B cell (primary cell): ENCODE measurements at regions not wholly inside any gene's neighbourhood (a gene's known extent, or its start where the extent isn't known, plus 50 kb on each side); places are given as distances from the start of the nearest gene placed in this dataset.

Experiments
- ATAC-seq: fragments of 200-7000 bp; cut with Tn5 transposase; one replicate; pipeline ENCODE4 v1.10.0; 2021; ENCODE audit warnings: low read depth, mild to moderate bottlenecking, moderate number of reproducible peaks, moderate library complexity
- CTCF ChIA-PET: fragments of 350-600 bp; sonication (Branson Sonifier 250); formaldehyde crosslinking; loops from one replicate; lab custom pipeline; 2021; ENCODE audit warnings: antibody characterized with exemption, inconsistent platforms; lab: Charles Lee
- POLR2A ChIA-PET: fragments of 350-600 bp; sonication (Branson Sonifier 250); formaldehyde crosslinking; loops from one replicate; lab custom pipeline; 2021; ENCODE audit warnings: antibody characterized with exemption; lab: Charles Lee
- DNase-seq: peaks from one replicate; pipeline ENCODE4 v3.0.0; 2013
- H2AFZ ChIP-seq: 2 replicates; pipeline ENCODE4 v1.6.1; 2012; ENCODE audit warnings: mild to moderate bottlenecking, low read depth, low read length; ENCODE audit not compliant: insufficient read depth, poor library complexity, severe bottlenecking
- H3K27ac ChIP-seq, 2 donors: 1 replicate in 1 of 2; 2 replicates in 1 of 2; pipeline ENCODE4 v1.5.1; 2012 to 2013; ENCODE audit warnings: low read length in 2 of 2, mild to moderate bottlenecking in 2 of 2, moderate library complexity in 1 of 2
- H3K27me3 ChIP-seq, 4 experiments: fragments of 200-600 bp in 1 of 4; sonication (generic) in 1 of 4; replicated peaks in 1 of 4; 1 replicate in 2 of 4; 2 replicates in 2 of 4; pipeline versions ENCODE4 v1.6.1 to v1.7.0; 2013 to 2016; ENCODE audit warnings: low read length in 3 of 4, mild to moderate bottlenecking in 2 of 4, mixed read lengths in 1 of 4, moderate library complexity in 1 of 4; ENCODE audit not compliant: insufficient read depth in 4 of 4, control insufficient read depth in 3 of 4; ENCODE audit errors: control extremely low read depth in 1 of 4
- H3K36me3 ChIP-seq, 2 experiments: replicated peaks in 1 of 2; 1 replicate in 1 of 2; 2 replicates in 1 of 2; pipeline versions ENCODE4 v1.6.1 to v1.7.1; 2013; ENCODE audit warnings: low read length in 1 of 2; ENCODE audit not compliant: insufficient read depth in 2 of 2, control insufficient read depth in 1 of 2; ENCODE audit errors: control extremely low read depth in 1 of 2, extremely low read depth in 1 of 2
- H3K4me1 ChIP-seq, 2 donors: fragments of 200-600 bp in 1 of 2; sonication (generic) in 1 of 2; 1 replicate in 1 of 2; 2 replicates in 1 of 2; pipeline versions ENCODE4 v1.5.1 to v1.6.1; 2013 to 2017; ENCODE audit warnings: low read length in 2 of 2; ENCODE audit not compliant: control insufficient read depth in 2 of 2, insufficient read depth in 2 of 2
- H3K4me2 ChIP-seq: replicated peaks from 2 replicates; pipeline ENCODE3; 2012; ENCODE audit warnings: mild to moderate bottlenecking, low read depth, low read length; ENCODE audit not compliant: poor library complexity, severe bottlenecking
- H3K4me3 ChIP-seq, 5 experiments: fragments of 200-600 bp in 1 of 5; sonication (generic) in 1 of 5; 1 replicate in 3 of 5; 2 replicates in 2 of 5; pipeline versions ENCODE4 v1.5.1 to v1.7.0; 2011 to 2016; ENCODE audit warnings: low read length in 4 of 5, mild to moderate bottlenecking in 4 of 5, low read depth in 2 of 5, control low read depth in 1 of 5, moderate library complexity in 1 of 5; ENCODE audit not compliant: insufficient read depth in 1 of 5; ENCODE audit errors: control extremely low read depth in 1 of 5, extremely low read depth in 1 of 5
- H3K79me2 ChIP-seq: fragments of 200-600 bp; sonication (generic); one replicate; pipeline ENCODE4 v1.6.0; 2016; ENCODE audit warnings: low read length; ENCODE audit not compliant: control insufficient read depth, insufficient read depth
- H3K9ac ChIP-seq: fragments of 200-600 bp; sonication (generic); 2 replicates; pipeline ENCODE4 v1.6.1; 2017; ENCODE audit warnings: mild to moderate bottlenecking, low read length, moderate library complexity
- H3K9me3 ChIP-seq, 3 donors: one replicate each; pipeline versions ENCODE4 v1.6.1 to v1.7.1; 2013; ENCODE audit warnings: low read length in 2 of 3; ENCODE audit not compliant: control insufficient read depth in 2 of 3, insufficient read depth in 1 of 3; ENCODE audit errors: control extremely low read depth in 1 of 3
- H4K20me1 ChIP-seq: 2 replicates; pipeline ENCODE4 v1.6.0; 2012; ENCODE audit warnings: mild to moderate bottlenecking, low read length; ENCODE audit not compliant: insufficient read depth, control insufficient read depth, poor library complexity, severe bottlenecking
- H3K27ac Mint-ChIP-seq: one replicate; pipeline ENCODE4 v1.8.0; 2021; ENCODE audit warnings: mixed read lengths
- H3K27me3 Mint-ChIP-seq: one replicate; pipeline ENCODE4 v1.8.0; 2021; ENCODE audit warnings: mixed read lengths
- H3K4me1 Mint-ChIP-seq: one replicate; pipeline ENCODE4 v1.8.0; 2021; ENCODE audit warnings: mixed read lengths
- H3K4me3 Mint-ChIP-seq: one replicate; pipeline ENCODE4 v1.8.0; 2021; ENCODE audit warnings: mixed read lengths
- H3K9me3 Mint-ChIP-seq: one replicate; pipeline ENCODE4 v1.8.0; 2022; ENCODE audit warnings: mixed read lengths; ENCODE audit not compliant: insufficient read depth
- EZH2 ChIP-seq: IDR thresholded peaks from 2 replicates; pipeline ENCODE4 v1.6.1; 2012; ENCODE audit warnings: borderline replicate concordance, low read depth, mild to moderate bottlenecking, moderate library complexity, low read length; ENCODE audit not compliant: insufficient read depth, poor library complexity, severe bottlenecking
- WGBS: methylation state at CpG from one replicate; pipeline ENCODE4 v1.1.5; 2013; ENCODE audit warnings: missing lambda C conversion rate; ENCODE audit not compliant: insufficient coverage; 5-methylcytosine and 5-hydroxymethylcytosine counted together
- intact Hi-C: fragments of 100-400 bp; cut with micrococcal nuclease; formaldehyde crosslinking; loops from one replicate; pipeline ENCODE4 v1.10.0; 2022
- TF ChIP-seq, protein P1 (sequence below): fragments of 200-600 bp; IDR thresholded peaks from one replicate; pipeline ENCODE4 v1.8.0; 2022; ENCODE audit warnings: antibody characterized with exemption, mild to moderate bottlenecking

DNA sequence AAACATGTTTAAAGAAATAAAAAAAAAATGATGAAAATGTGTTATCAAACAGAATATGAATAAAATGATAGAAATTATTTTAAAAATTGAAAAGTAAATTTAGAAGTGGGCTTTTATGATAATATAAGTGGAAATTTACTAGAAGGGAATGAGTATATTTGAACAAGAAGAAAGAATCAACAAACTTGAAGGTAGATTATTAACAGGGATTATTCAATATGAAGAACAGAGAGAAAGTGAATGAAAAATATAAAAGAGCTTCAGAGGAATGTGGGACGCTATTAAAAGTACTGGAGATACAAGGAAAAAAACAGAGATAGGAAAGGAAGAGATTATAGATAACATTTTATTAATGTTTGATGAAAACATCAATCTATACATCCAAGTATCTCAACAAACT is 1014.4 kb upstream of the CITED2 start:
- WGBS = no CpG with 5 or more reads among the region's 1 CpG
- DNase-seq = no peak
- no peaks in the 10 kb centered on the region for H4K20me1 ChIP-seq
- no peak overlapping the region for H2AFZ ChIP-seq
- Mint-ChIP-seq H3K4me1 (no peaks in the 10 kb centered on the region), H3K4me3 (no peak overlapping the region), H3K9me3 (no peaks in the 10 kb centered on the region), H3K27ac (no peak overlapping the region), H3K27me3 (no peaks in the 10 kb centered on the region)
- CTCF ChIA-PET = no interaction called here
- no peaks in the 10 kb centered on the region for H3K27me3 ChIP-seq
- ATAC-seq = no peak
- no peak overlapping the region for H3K9ac ChIP-seq
- no peak overlapping the region for H3K27ac ChIP-seq
- H3K4me2 ChIP-seq = no peak overlapping the region
- TF ChIP-seq, protein P1, sequence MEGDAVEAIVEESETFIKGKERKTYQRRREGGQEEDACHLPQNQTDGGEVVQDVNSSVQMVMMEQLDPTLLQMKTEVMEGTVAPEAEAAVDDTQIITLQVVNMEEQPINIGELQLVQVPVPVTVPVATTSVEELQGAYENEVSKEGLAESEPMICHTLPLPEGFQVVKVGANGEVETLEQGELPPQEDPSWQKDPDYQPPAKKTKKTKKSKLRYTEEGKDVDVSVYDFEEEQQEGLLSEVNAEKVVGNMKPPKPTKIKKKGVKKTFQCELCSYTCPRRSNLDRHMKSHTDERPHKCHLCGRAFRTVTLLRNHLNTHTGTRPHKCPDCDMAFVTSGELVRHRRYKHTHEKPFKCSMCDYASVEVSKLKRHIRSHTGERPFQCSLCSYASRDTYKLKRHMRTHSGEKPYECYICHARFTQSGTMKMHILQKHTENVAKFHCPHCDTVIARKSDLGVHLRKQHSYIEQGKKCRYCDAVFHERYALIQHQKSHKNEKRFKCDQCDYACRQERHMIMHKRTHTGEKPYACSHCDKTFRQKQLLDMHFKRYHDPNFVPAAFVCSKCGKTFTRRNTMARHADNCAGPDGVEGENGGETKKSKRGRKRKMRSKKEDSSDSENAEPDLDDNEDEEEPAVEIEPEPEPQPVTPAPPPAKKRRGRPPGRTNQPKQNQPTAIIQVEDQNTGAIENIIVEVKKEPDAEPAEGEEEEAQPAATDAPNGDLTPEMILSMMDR = no peak
- TF ChIP-seq EZH2 = no peak
- POLR2A ChIA-PET = no interaction called here
- no peak overlapping the region for H3K4me3 ChIP-seq
- no peaks in the 10 kb centered on the region for H3K79me2 ChIP-seq
- peaks cover 0 to 7% (median 2%) of the 10 kb centered on the region in 3 donors for H3K9me3 ChIP-seq
- H3K4me1 ChIP-seq = no peaks in the 10 kb centered on the region
- intact Hi-C loops = no loop called here
- no peaks in the 10 kb centered on the region for H3K36me3 ChIP-seq

DNA sequence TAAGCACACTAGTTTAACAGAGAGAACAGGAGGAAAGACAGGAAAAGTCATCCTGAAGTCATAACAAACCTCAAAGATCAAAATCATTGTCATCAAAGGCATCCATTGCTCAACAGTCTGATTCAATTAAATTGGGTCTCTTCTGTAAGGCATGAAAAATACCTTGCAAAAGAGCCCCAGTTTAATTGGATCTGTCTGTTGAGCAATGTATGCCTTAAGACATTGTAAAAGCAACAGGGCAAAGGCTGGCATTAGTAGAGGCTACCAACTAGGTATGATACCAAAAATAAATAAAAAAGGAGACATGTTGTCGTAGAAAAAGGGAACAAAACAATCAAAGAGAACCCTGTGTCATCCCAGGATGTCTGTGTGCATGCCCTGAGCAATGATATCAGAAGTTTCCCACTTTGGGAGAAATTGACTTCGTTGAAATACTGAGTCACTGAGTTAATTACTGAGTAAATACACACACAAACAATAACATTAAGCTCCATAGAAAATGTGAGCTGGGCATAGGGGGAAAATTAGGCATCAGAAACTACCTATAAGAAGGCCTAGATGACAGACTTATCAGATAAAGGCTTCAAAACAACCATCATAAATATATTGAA is 1013.8 kb upstream of the CITED2 start:
- no peaks in the 10 kb centered on the region for H3K4me1 Mint-ChIP-seq
- no peak overlapping the region for H2AFZ ChIP-seq
- no peak for ATAC-seq
- H3K27ac ChIP-seq = no peak overlapping the region
- TF ChIP-seq EZH2 = no peak
- TF ChIP-seq, protein P1 = no peak
- intact Hi-C loops = no loop called here
- DNase-seq = no peak
- H3K4me1 ChIP-seq = no peaks in the 10 kb centered on the region
- H3K4me2 ChIP-seq = no peak overlapping the region
- WGBS = no CpG with 5 or more reads among the region's 2 CpGs
- H3K36me3 ChIP-seq = no peaks in the 10 kb centered on the region
- H3K27me3 Mint-ChIP-seq = no peaks in the 10 kb centered on the region
- no peaks in the 10 kb centered on the region for H4K20me1 ChIP-seq
- H3K27me3 ChIP-seq = no peaks in the 10 kb centered on the region
- H3K9ac ChIP-seq = no peak overlapping the region
- H3K4me3 Mint-ChIP-seq = no peak overlapping the region
- POLR2A ChIA-PET = no interaction called here
- H3K27ac Mint-ChIP-seq = no peak overlapping the region
- H3K9me3 ChIP-seq = peaks cover 0 to 7% (median 2%) of the 10 kb centered on the region in 3 donors
- no peaks in the 10 kb centered on the region for H3K79me2 ChIP-seq
- H3K9me3 Mint-ChIP-seq = no peaks in the 10 kb centered on the region
- H3K4me3 ChIP-seq = no peak overlapping the region
- CTCF ChIA-PET = no interaction called here
